ENCODE measurements at regions not wholly inside any gene's neighbourhood (a gene's known extent, or its start where the extent isn't known, plus 50 kb on each side); places are given as distances from the start of the nearest gene placed in this dataset.

DNA sequence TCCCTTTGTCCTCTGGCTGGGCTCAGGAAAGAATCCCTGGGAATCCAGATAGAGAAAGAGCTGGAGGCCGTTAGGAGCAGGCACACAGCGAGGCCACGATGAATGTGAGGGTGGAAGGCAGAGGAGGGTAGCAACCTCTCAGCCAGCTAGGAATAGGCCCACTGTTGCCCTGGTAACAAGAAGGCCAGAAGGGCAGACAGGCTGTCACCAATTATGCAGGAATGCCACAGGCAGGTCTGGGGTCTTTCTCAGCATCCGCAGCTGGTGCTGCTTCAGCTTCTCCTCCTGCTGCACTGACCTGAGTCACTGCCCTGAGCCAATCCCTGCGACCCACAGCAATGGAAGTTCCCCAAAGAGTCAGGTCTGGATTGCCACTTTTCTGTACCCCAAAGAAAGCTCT lies 62.8 kb upstream of the C3orf80 start:
- peak in 1 of 2 donors; percentile 61 for DNase-seq (ENCODE audit: low read depth in 1 of 2, low spot score in 1 of 2)
- H3K9me3 ChIP-seq (ENCODE audit: low read depth): no peaks in the 10 kb centered on the region
- H3K4me1 ChIP-seq (ENCODE audit: low read depth): no peaks in the 10 kb centered on the region
- no peaks in the 10 kb centered on the region for H3K27me3 ChIP-seq
- H3K36me3 ChIP-seq: no peaks in the 10 kb centered on the region
- no peak overlapping the region for H3K4me3 ChIP-seq
- TF ChIP-seq, protein P1, sequence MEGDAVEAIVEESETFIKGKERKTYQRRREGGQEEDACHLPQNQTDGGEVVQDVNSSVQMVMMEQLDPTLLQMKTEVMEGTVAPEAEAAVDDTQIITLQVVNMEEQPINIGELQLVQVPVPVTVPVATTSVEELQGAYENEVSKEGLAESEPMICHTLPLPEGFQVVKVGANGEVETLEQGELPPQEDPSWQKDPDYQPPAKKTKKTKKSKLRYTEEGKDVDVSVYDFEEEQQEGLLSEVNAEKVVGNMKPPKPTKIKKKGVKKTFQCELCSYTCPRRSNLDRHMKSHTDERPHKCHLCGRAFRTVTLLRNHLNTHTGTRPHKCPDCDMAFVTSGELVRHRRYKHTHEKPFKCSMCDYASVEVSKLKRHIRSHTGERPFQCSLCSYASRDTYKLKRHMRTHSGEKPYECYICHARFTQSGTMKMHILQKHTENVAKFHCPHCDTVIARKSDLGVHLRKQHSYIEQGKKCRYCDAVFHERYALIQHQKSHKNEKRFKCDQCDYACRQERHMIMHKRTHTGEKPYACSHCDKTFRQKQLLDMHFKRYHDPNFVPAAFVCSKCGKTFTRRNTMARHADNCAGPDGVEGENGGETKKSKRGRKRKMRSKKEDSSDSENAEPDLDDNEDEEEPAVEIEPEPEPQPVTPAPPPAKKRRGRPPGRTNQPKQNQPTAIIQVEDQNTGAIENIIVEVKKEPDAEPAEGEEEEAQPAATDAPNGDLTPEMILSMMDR (IDR thresholded peaks at IDR 0.05; ENCODE audit: low read depth, low read length): no peak
- no peak overlapping the region for H3K27ac ChIP-seq

DNA sequence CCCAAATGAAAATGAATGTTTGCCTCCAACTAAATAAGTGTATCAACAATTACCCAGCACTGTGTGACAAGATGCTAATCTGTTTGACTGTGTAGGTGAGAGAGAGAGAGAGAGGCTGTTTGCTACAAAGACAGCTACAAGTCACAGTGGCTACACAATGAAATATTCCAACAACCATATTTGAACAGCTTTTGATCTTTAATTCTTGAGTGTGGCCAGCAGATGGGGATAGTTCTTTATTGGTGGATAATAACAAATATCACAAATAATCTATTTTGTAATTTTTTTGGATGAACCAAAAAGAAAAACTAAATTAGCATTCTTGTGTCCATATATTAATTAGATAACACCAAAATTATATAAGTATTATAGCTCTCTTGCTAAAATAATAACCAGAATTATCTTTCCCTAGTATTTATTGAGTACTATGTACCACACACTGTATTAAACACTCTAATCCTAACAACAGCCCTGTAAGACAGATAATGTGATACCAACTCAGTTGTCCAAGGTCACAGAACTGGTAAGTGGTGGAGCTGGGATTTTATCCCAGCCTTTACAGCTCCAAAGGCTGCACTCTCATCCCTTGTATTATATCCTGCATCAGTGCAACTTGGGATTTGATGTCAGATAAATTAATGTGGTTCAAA lies 61.9 kb upstream of the C3orf80 start:
- Histone ChIP-seq H3K4me1 (ENCODE audit: low read depth) (no peaks in the 10 kb centered on the region), H3K27ac (no peak overlapping the region), H3K9me3 (ENCODE audit: low read depth) (no peaks in the 10 kb centered on the region), H3K36me3 (no peaks in the 10 kb centered on the region), H3K27me3 (no peaks in the 10 kb centered on the region), H3K4me3 (no peak overlapping the region)
- DNase-seq (ENCODE audit: low read depth in 1 of 2, low spot score in 1 of 2): peak; percentile 34 to 63
- TF ChIP-seq, protein P1 (IDR thresholded peaks at IDR 0.05; ENCODE audit: low read depth, low read length): peak; percentile 45

DNA sequence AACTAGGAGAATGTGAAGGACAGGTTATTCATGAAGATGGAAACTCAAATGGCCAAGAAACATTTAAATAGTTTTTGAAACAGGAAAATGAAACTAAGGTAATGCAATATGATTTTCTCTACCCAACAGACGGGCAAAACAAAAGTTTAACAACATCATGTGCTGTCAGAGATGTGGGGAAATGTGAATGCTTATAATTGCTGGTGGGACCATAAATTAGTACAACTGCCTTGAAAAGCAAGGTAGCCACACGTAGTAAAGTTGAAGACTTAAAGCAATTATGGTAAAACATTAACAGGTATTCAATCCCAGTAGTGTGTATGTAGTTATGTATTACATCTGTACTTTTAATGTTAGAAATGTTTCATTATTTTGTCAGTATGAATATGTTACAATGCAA lies 57.0 kb upstream of the C3orf80 start:
- H3K36me3 ChIP-seq: no peaks in the 10 kb centered on the region
- H3K4me1 ChIP-seq (ENCODE audit: low read depth): no peaks in the 10 kb centered on the region
- no peak for DNase-seq (ENCODE audit: low read depth in 1 of 2, low spot score in 1 of 2)
- no peaks in the 10 kb centered on the region for H3K9me3 ChIP-seq (ENCODE audit: low read depth)
- no peak overlapping the region for H3K4me3 ChIP-seq
- H3K27ac ChIP-seq: no peak overlapping the region
- TF ChIP-seq, protein P1 (IDR thresholded peaks at IDR 0.05; ENCODE audit: low read depth, low read length): no peak
- H3K27me3 ChIP-seq: no peaks in the 10 kb centered on the region

DNA sequence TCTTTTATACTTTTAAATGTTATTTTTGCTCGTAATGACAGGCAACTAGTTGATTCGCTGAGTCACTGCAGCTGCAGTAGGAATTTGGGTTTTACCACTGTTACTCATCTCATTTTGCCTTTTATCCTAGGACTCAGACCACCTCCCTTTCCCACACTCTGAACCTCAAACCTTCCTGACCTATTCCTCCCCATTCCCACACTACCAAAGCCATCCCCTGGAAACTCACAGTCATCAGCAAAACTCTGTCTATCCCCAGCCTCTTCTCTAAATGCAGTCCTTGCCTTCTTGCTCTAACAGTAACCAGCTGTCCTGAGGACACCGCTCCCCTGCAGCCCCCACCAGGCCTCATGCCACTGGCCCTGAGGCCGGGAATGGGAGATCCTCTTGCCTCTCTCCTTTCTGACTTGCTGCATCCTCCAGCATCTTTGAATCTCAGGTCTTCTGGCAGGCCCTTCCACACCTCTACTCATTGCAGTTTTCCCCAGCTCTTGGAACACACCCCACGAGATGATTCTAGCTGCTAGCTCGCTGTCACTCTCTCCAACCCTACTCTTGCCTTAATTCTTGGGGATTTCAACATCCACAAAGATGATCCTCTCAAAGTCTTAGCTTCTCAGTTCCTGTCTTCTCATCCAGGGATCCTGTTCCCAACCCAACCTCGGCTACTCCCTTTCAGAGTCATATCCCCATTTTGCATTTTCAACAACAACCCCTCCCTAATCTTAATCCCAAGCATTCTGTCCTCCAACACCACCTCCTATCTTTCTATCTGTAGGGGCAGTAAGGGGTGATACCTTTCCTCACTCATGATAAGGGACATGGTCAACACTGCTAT lies 55.9 kb upstream of the C3orf80 start:
- H3K4me1 ChIP-seq (ENCODE audit: low read depth): no peaks in the 10 kb centered on the region
- TF ChIP-seq, protein P1 (IDR thresholded peaks at IDR 0.05; ENCODE audit: low read depth, low read length): no peak
- H3K9me3 ChIP-seq (ENCODE audit: low read depth): no peaks in the 10 kb centered on the region
- peak in 1 of 2 donors; percentile 76 for DNase-seq (ENCODE audit: low read depth in 1 of 2, low spot score in 1 of 2)
- no peaks in the 10 kb centered on the region for H3K36me3 ChIP-seq
- H3K4me3 ChIP-seq: no peak overlapping the region
- no peaks in the 10 kb centered on the region for H3K27me3 ChIP-seq
- no peak overlapping the region for H3K27ac ChIP-seq

DNA sequence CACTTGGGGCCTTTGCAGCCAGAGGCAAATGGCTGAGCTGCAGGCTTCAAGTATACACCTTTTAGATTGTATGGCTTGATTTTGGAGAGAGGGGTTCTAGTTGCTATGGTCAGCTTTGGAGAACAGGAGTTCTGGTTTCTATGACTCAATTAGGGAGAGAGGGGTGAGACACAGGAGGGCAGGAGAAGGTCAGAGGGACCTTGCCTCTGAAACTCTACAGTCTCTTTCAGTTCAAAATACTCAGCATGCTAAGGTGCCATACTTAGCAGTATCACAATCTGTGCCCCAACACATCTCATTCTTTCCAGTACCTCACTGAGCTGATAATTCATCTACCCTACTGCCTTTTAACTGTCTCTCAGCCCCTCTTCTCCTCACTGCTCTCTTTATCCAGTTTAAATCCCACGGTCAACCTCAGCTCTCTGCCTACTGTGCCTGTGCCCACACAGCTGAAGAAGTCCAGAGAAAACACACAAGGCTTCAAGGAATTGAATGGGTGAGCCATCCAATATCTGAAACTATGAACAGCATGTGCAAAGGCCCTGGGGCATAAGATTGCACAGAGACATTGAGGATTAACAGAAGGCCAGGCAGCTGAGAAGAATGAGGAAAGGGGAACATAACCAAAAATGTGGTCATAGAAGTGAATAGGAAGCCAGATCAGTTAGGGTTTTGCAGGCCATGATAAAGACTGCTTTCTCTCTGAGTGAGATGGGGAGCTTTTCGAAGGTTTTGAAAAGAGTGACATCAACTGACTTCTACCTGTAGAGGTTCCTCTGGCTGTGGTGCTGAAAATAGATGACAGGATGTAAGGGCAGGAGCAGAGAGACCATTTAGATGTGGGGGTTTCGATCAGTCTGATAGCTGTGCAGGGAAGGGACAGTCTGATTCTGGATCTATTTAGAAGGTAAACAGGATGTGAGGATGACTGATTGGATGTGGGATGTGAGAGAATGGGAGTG lies 54.5 kb upstream of the C3orf80 start:
- H3K4me3 ChIP-seq: no peak overlapping the region
- no peak overlapping the region for H3K27ac ChIP-seq
- H3K9me3 ChIP-seq (ENCODE audit: low read depth): no peaks in the 10 kb centered on the region
- H3K4me1 ChIP-seq (ENCODE audit: low read depth): no peaks in the 10 kb centered on the region
- H3K36me3 ChIP-seq: no peaks in the 10 kb centered on the region
- no peaks in the 10 kb centered on the region for H3K27me3 ChIP-seq
- TF ChIP-seq, protein P1 (IDR thresholded peaks at IDR 0.05; ENCODE audit: low read depth, low read length): no peak
- no peak for DNase-seq (ENCODE audit: low read depth in 1 of 2, low spot score in 1 of 2)

Data from cardiac muscle cell (in vitro differentiated cells and primary cell).